HEK293 (cell line): ENCODE measurements at regions not wholly inside any gene's neighbourhood (a gene's known extent, or its start where the extent isn't known, plus 50 kb on each side); places are given as distances from the start of the nearest gene placed in this dataset.
A peak's percentile ranks its signal among the peaks of the same experiment; 100 is the strongest.

ENCODE experiments used
- CTCF ChIA-PET: fragments of 350-600 bp; formaldehyde crosslinking; extraction: SDS; loops from one replicate; lab custom pipeline; 2021; ENCODE audit warnings: antibody characterized with exemption; lab: Yijun Ruan, JAX
- POLR2A ChIA-PET: fragments of 300-600 bp; formaldehyde crosslinking; extraction: SDS; loops from one replicate; lab custom pipeline; 2020; ENCODE audit warnings: antibody characterized with exemption, inconsistent platforms; lab: Yijun Ruan, JAX
- H3K27ac ChIP-seq: fragments of 200-500 bp; sonication (Bioruptor generic); 2 replicates; pipeline ENCODE4 v1.5.1; 2014; ENCODE audit warnings: low read depth, low read length, control low read depth, inconsistent platforms; ENCODE audit errors: extremely low read depth
- H3K36me3 ChIP-seq, 2 experiments: fragments of 200-500 bp in 1 of 2; sonication (Bioruptor generic) in 1 of 2; 1 replicate in 1 of 2; 2 replicates in 1 of 2; pipeline ENCODE4 v1.5.1; 2014 to 2017; ENCODE audit warnings: inconsistent platforms in 2 of 2, low read length in 2 of 2; ENCODE audit not compliant: control insufficient read depth in 2 of 2, insufficient read depth in 1 of 2
- H3K4me1 ChIP-seq: fragments of 200-500 bp; sonication (Bioruptor generic); 2 replicates; pipeline ENCODE4 v1.5.1; 2014; ENCODE audit warnings: mild to moderate bottlenecking, low read length, inconsistent platforms; ENCODE audit not compliant: control insufficient read depth, insufficient read depth
- H3K4me3 ChIP-seq: 2 replicates; pipeline ENCODE4 v1.5.1; 2011; ENCODE audit warnings: low read depth, mild to moderate bottlenecking, control low read depth, low read length, moderate library complexity
- H3K9me3 ChIP-seq: fragments of 200-500 bp; sonication (Bioruptor generic); 2 replicates; pipeline ENCODE4 v1.5.1; 2014; ENCODE audit warnings: low read depth, low read length, inconsistent platforms; ENCODE audit not compliant: control insufficient read depth, insufficient read depth
- GLIS1 ChIP-seq: fragments of 450-650 bp; formaldehyde crosslinking; IDR thresholded peaks from 2 replicates; pipeline ENCODE4 v1.5.1; 2016; ENCODE audit warnings: missing biosample characterization, missing genetic modification characterization
- HOXA7 ChIP-seq: sonication (generic); formaldehyde crosslinking; IDR thresholded peaks from 2 replicates; pipeline ENCODE4 v1.8.1; 2022; ENCODE audit warnings: missing genetic modification reagents, borderline replicate concordance
- ZBTB49 ChIP-seq: fragments of 450-650 bp; formaldehyde crosslinking; IDR thresholded peaks from 2 replicates; pipeline ENCODE4 v1.5.1; 2016; ENCODE audit warnings: missing biosample characterization, missing genetic modification characterization, low read depth
- ZEB2 ChIP-seq: fragments of 450-650 bp; formaldehyde crosslinking; IDR thresholded peaks from 2 replicates; pipeline ENCODE4 v1.5.1; 2016; ENCODE audit warnings: missing biosample characterization, missing genetic modification characterization
- ZNF16 ChIP-seq: fragments of 450-650 bp; formaldehyde crosslinking; IDR thresholded peaks from 2 replicates; pipeline ENCODE4 v1.5.1; 2016; ENCODE audit warnings: low read depth, missing biosample characterization, missing genetic modification characterization
- ZNF266 ChIP-seq: fragments of 450-650 bp; formaldehyde crosslinking; IDR thresholded peaks from 2 replicates; pipeline ENCODE4 v1.5.1; 2016; ENCODE audit warnings: missing biosample characterization, missing genetic modification characterization, low read depth
- ZNF274 ChIP-seq, 2 experiments: fragments of 200-500 bp in 1 of 2; fragments of 450-650 bp in 1 of 2; sonication (Bioruptor generic) in 1 of 2; formaldehyde crosslinking in 1 of 2; IDR thresholded peaks; 2 replicates each; pipeline versions ENCODE4 v1.5.1 to v1.6.1; 2014 to 2016; ENCODE audit warnings: borderline replicate concordance in 1 of 2, inconsistent platforms in 1 of 2, low read length in 1 of 2, missing biosample characterization in 1 of 2, missing genetic modification characterization in 1 of 2
- ZNF280C ChIP-seq: fragments of 450-650 bp; formaldehyde crosslinking; IDR thresholded peaks from 2 replicates; pipeline ENCODE4 v1.5.1; 2016; ENCODE audit warnings: missing biosample characterization, missing genetic modification characterization
- ZNF354C ChIP-seq: fragments of 450-650 bp; formaldehyde crosslinking; IDR thresholded peaks from 2 replicates; pipeline ENCODE4 v1.5.1; 2016; ENCODE audit warnings: missing biosample characterization, missing genetic modification characterization, low read depth, borderline replicate concordance
- ZNF366 ChIP-seq: fragments of 450-650 bp; formaldehyde crosslinking; conservative IDR thresholded peaks from 2 replicates; pipeline ENCODE4 v1.5.1; 2016; ENCODE audit warnings: missing biosample characterization, missing genetic modification characterization
- ZNF394 ChIP-seq: fragments of 450-650 bp; formaldehyde crosslinking; IDR thresholded peaks from 2 replicates; pipeline ENCODE4 v1.5.1; 2016; ENCODE audit warnings: missing biosample characterization, missing genetic modification characterization, mild to moderate bottlenecking, moderate library complexity, borderline replicate concordance
- ZNF518A ChIP-seq: fragments of 450-650 bp; formaldehyde crosslinking; conservative IDR thresholded peaks from 2 replicates; pipeline ENCODE4 v1.5.1; 2016; ENCODE audit warnings: low read depth, missing biosample characterization, missing genetic modification characterization
- ZNF600 ChIP-seq: fragments of 450-650 bp; formaldehyde crosslinking; IDR thresholded peaks from 2 replicates; pipeline ENCODE4 v1.5.1; 2016; ENCODE audit warnings: missing biosample characterization, missing genetic modification characterization
- ZNF677 ChIP-seq: fragments of 450-650 bp; IDR thresholded peaks from 2 replicates; pipeline ENCODE4 v1.5.0; 2018; ENCODE audit warnings: missing biosample characterization, mild to moderate bottlenecking, missing genetic modification characterization, moderate library complexity
- ZNF837 ChIP-seq: fragments of 450-650 bp; formaldehyde crosslinking; IDR thresholded peaks from 2 replicates; pipeline ENCODE4 v1.5.1; 2016; ENCODE audit warnings: missing biosample characterization, missing genetic modification characterization
- TF ChIP-seq, protein P1 (sequence below): fragments of 450-650 bp; formaldehyde crosslinking; IDR thresholded peaks from 2 replicates; pipeline ENCODE4 v1.5.1; 2016; ENCODE audit warnings: missing biosample characterization, missing genetic modification characterization, low read depth
- TF ChIP-seq, protein P2 (sequence below): fragments of 450-650 bp; formaldehyde crosslinking; IDR thresholded peaks from 2 replicates; pipeline ENCODE4 v1.5.1; 2016; ENCODE audit warnings: missing biosample characterization, missing genetic modification characterization
- TF ChIP-seq, protein P3 (sequence below): fragments of 450-650 bp; formaldehyde crosslinking; IDR thresholded peaks from 2 replicates; pipeline ENCODE4 v1.5.1; 2016; ENCODE audit warnings: missing biosample characterization, missing genetic modification characterization

DNA sequence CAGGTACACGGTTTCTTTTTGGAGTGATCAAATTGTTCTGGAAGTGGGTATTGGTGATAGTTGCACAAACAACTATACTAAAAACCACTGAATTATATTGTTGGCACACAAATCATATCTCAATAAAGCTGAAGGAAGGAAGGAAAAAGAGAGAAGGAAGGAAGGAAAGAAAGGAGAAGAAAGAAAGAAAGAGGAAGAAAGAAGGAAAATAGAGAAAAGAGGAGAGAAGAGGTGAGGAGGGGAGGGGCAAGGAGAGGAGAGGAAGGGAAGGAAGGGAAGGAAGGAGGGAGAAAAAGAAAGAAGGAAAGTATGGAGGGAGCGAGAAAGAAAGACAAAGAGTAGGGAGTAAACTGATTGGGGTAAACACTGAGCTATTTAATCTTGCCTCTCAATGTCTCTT is 77.9 kb upstream of the TSC22D2 start:
- Histone ChIP-seq H3K36me3 (no peaks in the 10 kb centered on the region), H3K4me3 (no peak overlapping the region), H3K9me3 (no peaks in the 10 kb centered on the region), H3K4me1 (no peaks in the 10 kb centered on the region), H3K27ac (no peak overlapping the region)
- CTCF ChIA-PET: no interaction called here
- TF ChIP-seq ZNF394 (tag by site-specific recombination) (no peak), HOXA7 (CRISPR knock-in tag) (no peak), ZNF366 (tag by site-specific recombination) (peak; percentile 82), ZNF16 (tag by site-specific recombination) (no peak), GLIS1 (tag by site-specific recombination) (no peak), ZNF266 (tag by site-specific recombination) (no peak), ZEB2 (no peak), ZBTB49 (tag by site-specific recombination) (no peak), ZNF518A (no peak)
- POLR2A ChIA-PET: no interaction called here

DNA sequence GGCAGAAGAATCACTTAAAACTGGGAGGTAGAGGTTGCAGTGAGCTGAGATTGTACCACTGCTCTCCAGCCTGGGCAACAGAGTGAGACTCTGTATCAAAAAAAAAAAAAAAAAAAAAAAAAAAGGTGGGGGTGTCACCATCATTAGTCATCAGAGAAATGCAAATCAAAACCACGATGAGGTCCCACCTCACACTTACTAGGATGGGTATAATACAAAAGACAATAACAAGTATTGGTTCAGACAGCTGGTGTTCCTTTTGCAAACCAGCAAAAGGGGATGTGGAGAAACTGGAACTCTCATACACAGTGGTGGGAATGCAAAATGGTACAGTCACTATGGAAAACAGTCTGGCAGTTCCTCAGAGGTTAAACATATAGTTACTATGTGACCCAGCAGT is 78.7 kb upstream of the TSC22D2 start:
- POLR2A ChIA-PET: no interaction called here
- CTCF ChIA-PET: no interaction called here
- Histone ChIP-seq H3K36me3 (no peaks in the 10 kb centered on the region), H3K27ac (no peak overlapping the region), H3K4me3 (no peak overlapping the region), H3K9me3 (no peaks in the 10 kb centered on the region), H3K4me1 (no peaks in the 10 kb centered on the region)
- TF ChIP-seq ZNF274 (IDR thresholded peaks at IDR 0.05; ENCODE audit: low read length): no peak
- no peak for TF ChIP-seq ZNF274 (tag by site-specific recombination; IDR thresholded peaks at IDR 0.05; ENCODE audit: borderline replicate concordance)
- no peak for TF ChIP-seq ZNF600 (tag by site-specific recombination)
- no peak for TF ChIP-seq ZNF354C
- TF ChIP-seq, protein P1, sequence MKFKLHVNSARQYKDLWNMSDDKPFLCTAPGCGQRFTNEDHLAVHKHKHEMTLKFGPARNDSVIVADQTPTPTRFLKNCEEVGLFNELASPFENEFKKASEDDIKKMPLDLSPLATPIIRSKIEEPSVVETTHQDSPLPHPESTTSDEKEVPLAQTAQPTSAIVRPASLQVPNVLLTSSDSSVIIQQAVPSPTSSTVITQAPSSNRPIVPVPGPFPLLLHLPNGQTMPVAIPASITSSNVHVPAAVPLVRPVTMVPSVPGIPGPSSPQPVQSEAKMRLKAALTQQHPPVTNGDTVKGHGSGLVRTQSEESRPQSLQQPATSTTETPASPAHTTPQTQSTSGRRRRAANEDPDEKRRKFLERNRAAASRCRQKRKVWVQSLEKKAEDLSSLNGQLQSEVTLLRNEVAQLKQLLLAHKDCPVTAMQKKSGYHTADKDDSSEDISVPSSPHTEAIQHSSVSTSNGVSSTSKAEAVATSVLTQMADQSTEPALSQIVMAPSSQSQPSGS (tag by site-specific recombination): no peak
- TF ChIP-seq, protein P2, sequence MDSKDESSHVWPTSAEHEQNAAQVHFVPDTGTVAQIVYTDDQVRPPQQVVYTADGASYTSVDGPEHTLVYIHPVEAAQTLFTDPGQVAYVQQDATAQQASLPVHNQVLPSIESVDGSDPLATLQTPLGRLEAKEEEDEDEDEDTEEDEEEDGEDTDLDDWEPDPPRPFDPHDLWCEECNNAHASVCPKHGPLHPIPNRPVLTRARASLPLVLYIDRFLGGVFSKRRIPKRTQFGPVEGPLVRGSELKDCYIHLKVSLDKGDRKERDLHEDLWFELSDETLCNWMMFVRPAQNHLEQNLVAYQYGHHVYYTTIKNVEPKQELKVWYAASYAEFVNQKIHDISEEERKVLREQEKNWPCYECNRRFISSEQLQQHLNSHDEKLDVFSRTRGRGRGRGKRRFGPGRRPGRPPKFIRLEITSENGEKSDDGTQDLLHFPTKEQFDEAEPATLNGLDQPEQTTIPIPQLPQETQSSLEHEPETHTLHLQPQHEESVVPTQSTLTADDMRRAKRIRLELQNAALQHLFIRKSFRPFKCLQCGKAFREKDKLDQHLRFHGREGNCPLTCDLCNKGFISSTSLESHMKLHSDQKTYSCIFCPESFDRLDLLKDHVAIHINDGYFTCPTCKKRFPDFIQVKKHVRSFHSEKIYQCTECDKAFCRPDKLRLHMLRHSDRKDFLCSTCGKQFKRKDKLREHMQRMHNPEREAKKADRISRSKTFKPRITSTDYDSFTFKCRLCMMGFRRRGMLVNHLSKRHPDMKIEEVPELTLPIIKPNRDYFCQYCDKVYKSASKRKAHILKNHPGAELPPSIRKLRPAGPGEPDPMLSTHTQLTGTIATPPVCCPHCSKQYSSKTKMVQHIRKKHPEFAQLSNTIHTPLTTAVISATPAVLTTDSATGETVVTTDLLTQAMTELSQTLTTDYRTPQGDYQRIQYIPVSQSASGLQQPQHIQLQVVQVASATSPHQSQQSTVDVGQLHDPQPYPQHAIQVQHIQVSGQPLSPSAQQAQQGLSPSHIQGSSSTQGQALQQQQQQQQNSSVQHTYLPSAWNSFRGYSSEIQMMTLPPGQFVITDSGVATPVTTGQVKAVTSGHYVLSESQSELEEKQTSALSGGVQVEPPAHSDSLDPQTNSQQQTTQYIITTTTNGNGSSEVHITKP (tag by site-specific recombination): no peak
- no peak for TF ChIP-seq ZNF837 (tag by site-specific recombination)
- no peak for TF ChIP-seq ZNF266 (tag by site-specific recombination)
- TF ChIP-seq, protein P3, sequence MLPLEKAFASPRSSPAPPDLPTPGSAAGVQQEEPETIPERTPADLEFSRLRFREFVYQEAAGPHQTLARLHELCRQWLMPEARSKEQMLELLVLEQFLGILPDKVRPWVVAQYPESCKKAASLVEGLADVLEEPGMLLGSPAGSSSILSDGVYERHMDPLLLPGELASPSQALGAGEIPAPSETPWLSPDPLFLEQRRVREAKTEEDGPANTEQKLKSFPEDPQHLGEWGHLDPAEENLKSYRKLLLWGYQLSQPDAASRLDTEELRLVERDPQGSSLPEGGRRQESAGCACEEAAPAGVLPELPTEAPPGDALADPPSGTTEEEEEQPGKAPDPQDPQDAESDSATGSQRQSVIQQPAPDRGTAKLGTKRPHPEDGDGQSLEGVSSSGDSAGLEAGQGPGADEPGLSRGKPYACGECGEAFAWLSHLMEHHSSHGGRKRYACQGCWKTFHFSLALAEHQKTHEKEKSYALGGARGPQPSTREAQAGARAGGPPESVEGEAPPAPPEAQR (tag by site-specific recombination): no peak
- no peak for TF ChIP-seq ZNF280C (tag by site-specific recombination)
- TF ChIP-seq ZNF677: no peak
